GM19328 (cell line): ENCODE measurements at regions not wholly inside any gene's neighbourhood (a gene's known extent, or its start where the extent isn't known, plus 50 kb on each side); places are given as distances from the start of the nearest gene placed in this dataset.
"Not testable (repeated sequence)": the region's sequence is repeated elsewhere in the genome, so short reads cannot be mapped to it uniquely, and the experiment has no call there.

Source experiments
- ATAC-seq: cut with Tn5 transposase; IDR thresholded peaks from one replicate; pipeline ENCODE4 v1.9.1; 2021; ENCODE audit warnings: mild to moderate bottlenecking, moderate library complexity; ENCODE audit not compliant: unreplicated experiment

GRCh38 chr19:29060813-29061364, 152.1 kb downstream of the UQCRFS1 start:
- no peak for ATAC-seq

GRCh38 chr19:29056535-29056934, 156.4 kb downstream of the UQCRFS1 start:
- no peak for ATAC-seq

DNA sequence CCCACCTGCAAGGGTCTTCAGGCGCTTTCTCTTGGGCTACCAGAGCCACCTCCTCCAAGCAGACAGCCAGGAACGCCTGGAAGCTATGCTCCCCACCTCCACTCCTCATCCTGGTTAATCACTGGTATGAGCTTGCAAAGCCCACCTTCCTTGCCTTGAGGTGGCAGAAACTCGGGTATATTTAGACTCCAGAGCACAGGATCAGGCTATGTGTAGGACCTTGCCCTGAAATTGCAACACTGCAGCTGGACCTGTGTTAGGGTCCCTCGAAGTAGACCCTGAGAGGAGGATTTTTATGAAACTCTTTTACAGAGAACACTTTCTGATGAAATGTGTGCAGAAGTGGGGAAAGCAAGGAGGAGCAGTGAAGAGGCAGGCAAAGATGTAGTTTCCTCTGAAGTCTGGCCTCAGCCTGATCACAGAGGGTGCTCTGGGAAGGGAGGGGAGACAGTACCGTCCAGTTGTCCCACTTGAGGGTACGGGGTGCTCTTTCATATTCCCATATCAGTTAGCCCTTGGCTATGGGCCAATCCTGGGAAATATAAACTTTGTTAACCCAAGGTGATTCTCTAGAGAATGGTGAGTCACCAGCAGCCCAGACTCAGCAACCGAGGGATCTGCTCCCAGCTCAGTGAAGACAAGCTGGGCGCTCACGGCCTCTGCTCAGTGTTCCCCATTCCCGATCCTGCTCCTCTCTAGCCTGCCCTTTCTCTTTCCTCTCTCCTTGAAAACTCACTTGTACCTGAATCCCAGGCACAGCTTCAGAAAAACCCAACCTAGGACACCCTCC, 157.9 kb downstream of the UQCRFS1 start:
- ATAC-seq, result no peak

GRCh38 chr19:29048873-29049272, 164.1 kb downstream of the UQCRFS1 start:
- ATAC-seq, result no peak

- ATAC-seq, result no peak
These were observed 167.2 kb downstream of the UQCRFS1 start for GRCh38 chr19:29045679-29046254.

- no peak for ATAC-seq
These were observed 168.9 kb downstream of the UQCRFS1 start for GRCh38 chr19:29044037-29044436.

- no peak for ATAC-seq
These were observed 170.5 kb downstream of the UQCRFS1 start for GRCh38 chr19:29042450-29042849.

DNA sequence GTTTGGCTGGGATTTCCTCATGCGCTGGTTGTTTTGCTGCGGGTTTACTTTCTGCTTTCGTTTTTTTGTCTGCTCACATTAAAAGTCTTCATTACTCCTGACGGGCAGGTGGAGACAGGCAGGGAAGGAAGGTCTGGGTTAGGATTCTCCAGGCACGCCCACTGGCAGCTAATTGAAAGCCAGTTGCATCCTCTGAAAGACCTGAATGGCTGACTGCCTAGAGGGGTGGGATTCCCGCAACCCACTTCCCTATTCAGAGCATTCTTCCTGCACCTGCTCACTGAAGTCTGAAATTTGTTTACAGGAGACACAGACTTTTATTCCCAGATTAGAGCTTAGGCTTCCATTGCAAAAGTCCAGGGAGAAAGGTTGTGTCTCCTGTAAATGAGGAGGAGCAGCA, 172.0 kb downstream of the UQCRFS1 start:
- ATAC-seq, result no peak

DNA sequence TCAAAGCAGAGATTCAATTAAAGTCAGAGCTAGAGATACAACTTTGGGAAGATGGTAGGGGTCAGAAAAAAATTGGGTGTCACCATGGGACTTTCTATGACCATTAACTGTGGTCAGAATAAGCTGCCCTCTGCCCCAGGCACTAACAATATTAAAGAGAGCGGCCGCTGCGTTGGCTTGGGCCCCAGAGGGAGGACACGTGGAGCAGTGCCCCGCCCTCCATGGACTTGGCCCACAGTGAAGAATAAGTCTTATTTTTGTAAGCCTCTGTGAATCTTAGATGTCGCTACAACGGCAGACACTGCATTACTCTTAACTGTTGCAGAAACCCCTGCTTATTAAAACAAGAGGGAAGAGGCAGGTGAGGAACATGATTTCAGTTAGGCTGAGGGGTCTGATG, 172.7 kb downstream of the UQCRFS1 start:
- ATAC-seq, result no peak

- ATAC-seq, result not testable (repeated sequence)
These were observed 173.9 kb downstream of the UQCRFS1 start for GRCh38 chr19:29039036-29039435.

DNA sequence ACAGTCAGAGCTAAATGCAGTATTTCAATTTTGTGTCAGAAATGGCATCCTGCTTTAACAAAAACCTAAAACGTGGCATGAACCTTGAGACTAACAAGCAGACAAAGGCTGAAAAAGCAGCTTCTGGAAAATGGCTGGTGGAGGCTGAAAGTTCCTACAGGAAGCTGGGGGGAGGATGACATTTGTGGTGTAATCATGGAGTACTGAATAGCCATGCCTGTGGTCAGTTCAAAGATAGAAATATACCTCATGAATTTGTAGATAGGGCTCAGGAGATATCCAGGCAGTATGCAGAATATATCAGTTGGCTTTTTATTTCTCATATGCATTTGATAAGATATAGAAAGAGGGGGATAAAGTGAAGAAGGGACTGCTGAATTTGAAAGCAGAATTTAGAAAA, 181.7 kb downstream of the UQCRFS1 start:
- ATAC-seq, result no peak

- ATAC-seq, result no peak
These were observed 183.5 kb downstream of the UQCRFS1 start for GRCh38 chr19:29029268-29029958.

DNA sequence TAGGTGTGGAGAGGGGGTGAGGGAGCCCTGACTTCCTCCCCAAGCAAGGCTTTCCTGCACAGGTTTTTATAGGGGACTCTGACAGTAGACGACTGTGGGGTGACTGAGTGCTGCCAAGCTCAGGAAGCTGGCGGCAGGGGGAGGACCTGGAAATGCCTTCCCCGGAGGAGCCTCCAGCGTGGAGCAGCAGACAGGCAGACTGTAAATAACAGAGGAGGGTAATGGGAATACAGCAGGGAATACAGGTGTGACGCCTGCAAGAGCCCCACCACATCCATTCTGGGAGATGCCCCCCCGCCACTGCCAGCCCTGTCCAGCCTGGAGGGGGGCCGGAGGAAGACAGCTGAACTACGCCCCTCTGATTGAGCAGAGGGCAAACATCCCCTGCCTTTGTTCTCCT, 190.4 kb downstream of the UQCRFS1 start:
- no peak for ATAC-seq

GRCh38 chr19:29022165-29022564, 190.8 kb downstream of the UQCRFS1 start:
- ATAC-seq, result no peak

- ATAC-seq, result no peak
These were observed 191.6 kb downstream of the UQCRFS1 start for GRCh38 chr19:29021232-29021916.

DNA sequence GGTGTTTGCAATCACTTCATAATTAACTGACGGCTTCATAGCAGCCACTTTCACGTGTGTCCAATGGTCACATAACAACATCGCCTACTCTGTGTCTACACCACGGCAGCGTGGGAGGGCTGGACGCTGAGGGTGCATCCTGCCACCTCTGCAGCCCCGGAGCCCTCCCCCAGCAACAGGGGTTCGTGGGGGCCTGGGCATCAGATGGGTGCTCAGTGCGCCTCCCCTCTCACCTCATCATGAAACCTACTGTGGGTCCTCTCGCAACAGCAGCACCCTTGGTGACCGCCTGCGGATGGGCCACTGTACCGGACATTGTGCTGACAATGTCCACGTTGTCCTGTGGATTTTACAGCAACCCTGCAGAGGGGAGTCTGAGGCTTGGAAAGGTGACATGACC, 193.5 kb downstream of the UQCRFS1 start:
- ATAC-seq, result no peak

DNA sequence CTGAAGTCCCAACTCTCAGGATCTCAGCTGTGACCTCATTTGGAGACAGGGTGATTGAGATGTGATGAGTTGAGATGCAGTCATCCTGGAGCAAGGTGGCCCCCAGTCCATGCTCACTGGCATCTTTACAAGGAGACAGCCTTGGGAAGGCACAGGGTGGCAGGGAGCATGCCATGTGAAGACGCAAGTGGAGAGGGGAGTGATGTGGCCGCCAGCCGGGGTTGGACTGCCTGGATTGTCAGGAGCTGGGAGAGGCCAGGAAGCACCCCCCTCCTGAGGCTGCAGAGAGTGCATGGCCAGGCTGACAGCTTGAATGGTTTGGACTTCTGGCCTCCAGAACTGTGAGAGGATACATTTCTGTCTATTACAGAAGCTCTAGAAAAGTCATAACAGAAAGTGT, 194.4 kb downstream of the UQCRFS1 start:
- no peak for ATAC-seq

DNA sequence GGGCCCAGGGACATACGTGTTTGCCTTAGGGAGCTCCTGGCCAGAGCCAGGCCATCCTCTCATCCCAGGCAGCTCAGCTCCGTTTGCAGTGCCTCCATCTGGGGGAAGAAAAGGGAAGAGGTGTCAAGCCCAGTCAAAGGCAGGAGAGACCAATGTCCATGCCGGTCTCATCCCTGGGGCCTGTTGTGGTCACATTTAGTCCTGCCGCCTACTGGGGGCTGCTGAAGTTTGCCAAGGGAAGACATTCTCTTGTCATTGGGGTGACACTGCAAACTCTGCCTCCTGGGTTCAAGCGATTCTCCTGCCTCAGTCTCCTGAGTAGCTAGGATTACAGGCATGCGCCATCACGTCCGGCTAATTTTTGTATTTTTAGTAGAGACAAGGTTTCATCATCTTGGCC, 195.2 kb downstream of the UQCRFS1 start:
- no peak for ATAC-seq

- no peak for ATAC-seq
These were observed 195.8 kb downstream of the UQCRFS1 start for GRCh38 chr19:29016926-29017760.

- ATAC-seq, result no peak
These were observed 196.6 kb downstream of the UQCRFS1 start for GRCh38 chr19:29016353-29016752.
